ENCODE measurements at regions not wholly inside any gene's neighbourhood (a gene's known extent, or its start where the extent isn't known, plus 50 kb on each side); places are given as distances from the start of the nearest gene placed in this dataset.

- H3K9ac ChIP-seq (ENCODE audit: extremely low read depth, insufficient read length, low read length) = no peak overlapping the region
- no peaks in the 10 kb centered on the region for H3K79me1 ChIP-seq (ENCODE audit: insufficient read depth, low read depth, low read length, poor library complexity, severe bottlenecking)
- H3K56ac ChIP-seq (ENCODE audit: insufficient read length, low read depth, low read length) = no peak overlapping the region
- H4K91ac ChIP-seq (ENCODE audit: insufficient read length, low read depth, low read length) = no peak overlapping the region
- no peak overlapping the region for H3K18ac ChIP-seq (ENCODE audit: insufficient read length, low read depth, low read length)
- no peak overlapping the region for H3K27ac ChIP-seq (ENCODE audit: insufficient read length, low read depth, low read length)
- no peak overlapping the region for H2AK5ac ChIP-seq (ENCODE audit: insufficient read length, low read length)
- H3K79me2 ChIP-seq (ENCODE audit: insufficient read depth, low read length) = no peaks in the 10 kb centered on the region
- H3K9me3 Mint-ChIP-seq = no peaks in the 10 kb centered on the region
- H3K23me2 ChIP-seq (ENCODE audit: insufficient read length, low read depth, low read length, poor library complexity, severe bottlenecking) = no peaks in the 10 kb centered on the region
- no peak overlapping the region for H3K14ac ChIP-seq (ENCODE audit: insufficient read depth, low read length)
- no peak overlapping the region for H3K4me3 Mint-ChIP-seq
- no peak overlapping the region for H2AFZ ChIP-seq (ENCODE audit: low read length)
- H3K9me3 ChIP-seq (ENCODE audit: control insufficient read depth, low read depth, low read length) = no peaks in the 10 kb centered on the region
- no peak overlapping the region for H2BK5ac ChIP-seq (ENCODE audit: insufficient read length, low read length)
- H3K27me3 ChIP-seq (ENCODE audit: insufficient read depth, low read length) = no peaks in the 10 kb centered on the region
- no peaks in the 10 kb centered on the region for H4K20me1 ChIP-seq (ENCODE audit: control insufficient read depth, insufficient read depth, insufficient read length)
- H2BK120ac ChIP-seq (ENCODE audit: low read depth, low read length, poor library complexity, severe bottlenecking) = no peak overlapping the region
- H3K4me2 ChIP-seq (ENCODE audit: insufficient read depth, insufficient read length, low read length) = no peak overlapping the region
- DNase-seq = no peak
- no peak overlapping the region for H2BK20ac ChIP-seq (ENCODE audit: low read depth, low read length, poor library complexity, severe bottlenecking)
- no peaks in the 10 kb centered on the region for H3K4me1 ChIP-seq (ENCODE audit: insufficient read depth, low read length)
- no peak overlapping the region for H2BK15ac ChIP-seq (ENCODE audit: low read depth, low read length)
- no peak overlapping the region for H3T11ph ChIP-seq (ENCODE audit: low read length)
- no peak overlapping the region for H3K23ac ChIP-seq (ENCODE audit: insufficient read length, low read depth, low read length)
- no peak overlapping the region for H2BK12ac ChIP-seq (ENCODE audit: insufficient read length, low read depth, low read length)
- H3K4me1 Mint-ChIP-seq = no peaks in the 10 kb centered on the region
- H3K36me3 Mint-ChIP-seq (ENCODE audit: insufficient read depth in 1 of 3, low read depth in 3 of 3) = no peaks in the 10 kb centered on the region
- TF ChIP-seq CTCF (conservative IDR thresholded peaks at IDR 0.05) = no peak
- H3K27me3 Mint-ChIP-seq (ENCODE audit: low read depth) = 0 out of 2 replicates have a peak, but pooled peaks cover 3% of the 10 kb centered on the region
- no peak overlapping the region for H3K4ac ChIP-seq (ENCODE audit: low read depth, low read length)
- no peak overlapping the region for H3K27ac Mint-ChIP-seq
- H4K5ac ChIP-seq (ENCODE audit: insufficient read length, low read depth, low read length) = no peak overlapping the region
- no peak overlapping the region for H4K8ac ChIP-seq (replicated peaks; ENCODE audit: insufficient read length, low read depth, low read length)
These were observed 120.8 kb upstream of the ZNF648 start for GRCh38 chr1:182182311-182182710.

Data from H9 (cell line).